Spleen (tissue), 7 donors: ENCODE measurements at regions not wholly inside any gene's neighbourhood (a gene's known extent, or its start where the extent isn't known, plus 50 kb on each side); places are given as distances from the start of the nearest gene placed in this dataset.

ENCODE experiments used
- CTCF ChIP-seq, 11 experiments: fragments of 200-600 bp in 7 of 11; fragments of 450-650 bp in 4 of 11; sonication (generic) in 4 of 11; IDR thresholded peaks in 8 of 11; conservative IDR thresholded peaks in 3 of 11; 1 replicate in 7 of 11; 2 replicates in 4 of 11; pipeline versions ENCODE4 v1.4.0 to v1.8.0; 2016 to 2021; ENCODE audit warnings: antibody characterized with exemption in 11 of 11, inconsistent platforms in 4 of 11, mild to moderate bottlenecking in 1 of 11
- POLR2A ChIP-seq, 3 donors: fragments of 450-650 bp; IDR thresholded peaks; one replicate each; pipeline ENCODE4 v1.5.1; 2017; ENCODE audit warnings: antibody characterized with exemption in 3 of 3, mild to moderate bottlenecking in 1 of 3
- POLR2AphosphoS5 ChIP-seq, 3 donors: sonication (generic); formaldehyde crosslinking; IDR thresholded peaks; one replicate each; pipeline ENCODE4 v1.5.1; 2017; ENCODE audit warnings: antibody characterized with exemption in 3 of 3
- donor health status: DM: no; HTN: no; CAD: no; lungs with moderate emphysema.
- donor health status: DM: no; HTN: no; CAD: no.
- donor health status: DM: no; HTN: no; CAD: no.

- TF ChIP-seq CTCF (IDR thresholded peaks at IDR 0.05 in 8 of 11, conservative IDR thresholded peaks at IDR 0.05 in 3 of 11) (no peak), POLR2A (IDR thresholded peaks at IDR 0.05) (no peak), POLR2AphosphoS5 (IDR thresholded peaks at IDR 0.05) (no peak)
These were observed 1072.2 kb downstream of the GATA3 start for GRCh38 chr10:9126728-9127127.
